ENCODE measurements at regions not wholly inside any gene's neighbourhood (a gene's known extent, or its start where the extent isn't known, plus 50 kb on each side); places are given as distances from the start of the nearest gene placed in this dataset.
A peak's percentile ranks its signal among the peaks of the same experiment; 100 is the strongest.

DNA sequence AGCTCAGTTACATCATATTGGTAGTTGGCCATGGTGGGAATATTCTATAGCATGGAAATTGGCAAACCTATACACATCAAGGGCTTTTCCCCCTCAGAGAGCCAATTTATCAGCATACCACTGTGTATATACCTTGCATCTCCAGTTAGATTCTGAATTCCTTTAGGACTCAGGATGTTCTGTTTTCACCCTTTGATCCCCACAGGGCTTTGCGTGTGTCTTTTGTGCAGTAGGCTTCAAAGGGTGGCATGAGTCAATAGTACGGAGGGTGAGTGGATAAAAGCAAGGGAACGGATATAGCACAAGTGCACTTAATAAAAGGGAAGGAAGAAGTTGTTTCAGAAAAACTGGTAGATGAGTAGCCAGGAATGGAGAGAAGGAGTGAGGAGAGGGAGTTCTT is 99.2 kb upstream of the RGMA start:
- Mint-ChIP-seq H3K4me3 (no peak overlapping the region), H3K9me3 (no peaks in the 10 kb centered on the region), H3K36me3 (ENCODE audit: low read depth) (no peaks in the 10 kb centered on the region), H3K27ac (no peak overlapping the region), H3K27me3 (ENCODE audit: low read depth, poor library complexity) (peaks cover 23% of the 10 kb centered on the region), H3K4me1 (peaks cover 12% of the 10 kb centered on the region)
- TF ChIP-seq CTCF (IDR thresholded peaks at IDR 0.05) = no peak
- no peak for DNase-seq

DNA sequence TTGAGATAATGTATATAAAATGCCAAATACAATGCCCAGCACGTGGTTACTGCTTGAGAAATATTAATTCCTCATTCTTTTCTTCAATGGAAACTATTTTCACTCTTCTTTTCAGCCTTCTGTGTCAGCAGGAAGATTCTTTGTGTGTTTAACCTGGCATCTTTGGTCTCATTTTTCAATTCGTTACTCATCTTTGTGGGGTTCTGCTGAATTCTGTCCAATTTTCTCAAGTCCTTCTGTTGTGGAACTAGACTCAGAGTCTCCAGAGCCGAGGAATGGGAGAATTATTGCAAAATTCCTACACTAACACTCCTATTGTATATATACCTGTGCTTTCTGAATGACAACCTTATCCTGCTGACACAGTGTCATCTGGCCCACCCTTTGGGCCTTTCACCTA is 96.8 kb upstream of the RGMA start:
- no peak overlapping the region for H3K4me3 Mint-ChIP-seq
- H3K9me3 Mint-ChIP-seq = no peaks in the 10 kb centered on the region
- TF ChIP-seq CTCF (IDR thresholded peaks at IDR 0.05) = no peak
- peaks cover 19% of the 10 kb centered on the region for H3K27me3 Mint-ChIP-seq (ENCODE audit: low read depth, poor library complexity)
- H3K27ac Mint-ChIP-seq = no peak overlapping the region
- no peak for DNase-seq
- peaks cover 36% of the 10 kb centered on the region for H3K4me1 Mint-ChIP-seq
- no peaks in the 10 kb centered on the region for H3K36me3 Mint-ChIP-seq (ENCODE audit: low read depth)

- no peak for TF ChIP-seq CTCF (IDR thresholded peaks at IDR 0.05)
- Mint-ChIP-seq H3K4me1 (peaks cover 49% of the 10 kb centered on the region), H3K27ac (peak overlapping the region; percentile 84), H3K4me3 (peak overlapping the region; percentile 59), H3K36me3 (ENCODE audit: low read depth) (no peaks in the 10 kb centered on the region), H3K27me3 (ENCODE audit: low read depth, poor library complexity) (peaks cover 14% of the 10 kb centered on the region), H3K9me3 (no peaks in the 10 kb centered on the region)
- no peak for DNase-seq
Observed at GRCh38 chr15:93182703-93183205, 93.7 kb upstream of the RGMA start.

DNA sequence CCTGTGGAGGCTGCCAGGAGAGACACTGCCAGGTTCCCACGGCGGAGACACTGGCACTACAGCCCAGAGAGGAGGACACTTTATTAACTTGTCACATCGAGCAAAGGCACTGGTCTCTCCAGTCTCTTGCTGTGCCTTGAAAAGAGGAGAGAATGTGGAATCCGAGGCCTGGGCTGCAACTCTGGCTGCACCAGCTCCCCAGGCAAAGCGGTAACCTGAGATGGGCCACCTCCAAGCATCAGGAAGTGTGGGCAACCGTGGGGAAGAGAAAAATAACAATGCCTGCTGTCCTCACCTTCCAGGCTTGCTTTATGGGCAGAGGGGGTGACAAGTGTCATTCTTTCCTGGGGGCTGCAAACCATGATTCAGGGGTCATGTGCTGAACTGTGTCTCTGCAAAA is 91.6 kb upstream of the RGMA start:
- Mint-ChIP-seq H3K9me3 (peaks cover 4% of the 10 kb centered on the region), H3K4me1 (peaks cover 63% of the 10 kb centered on the region), H3K4me3 (peak overlapping the region; percentile 4), H3K36me3 (ENCODE audit: low read depth) (peaks cover 4% of the 10 kb centered on the region), H3K27me3 (ENCODE audit: low read depth, poor library complexity) (peaks cover 14% of the 10 kb centered on the region), H3K27ac (peak overlapping the region; percentile 31)
- DNase-seq = peak; percentile 57
- TF ChIP-seq CTCF (IDR thresholded peaks at IDR 0.05) = no peak

GRCh38 chr15:93180128-93180527 is 91.1 kb upstream of the RGMA start:
- Mint-ChIP-seq H3K27ac (no peak overlapping the region), H3K4me1 (peaks cover 68% of the 10 kb centered on the region), H3K9me3 (peaks cover 4% of the 10 kb centered on the region), H3K36me3 (ENCODE audit: low read depth) (peaks cover 4% of the 10 kb centered on the region), H3K27me3 (ENCODE audit: low read depth, poor library complexity) (peaks cover 17% of the 10 kb centered on the region), H3K4me3 (peak overlapping the region; percentile 4)
- no peak for TF ChIP-seq CTCF (IDR thresholded peaks at IDR 0.05)
- no peak for DNase-seq

GRCh38 chr15:93179700-93180102 is 90.7 kb upstream of the RGMA start:
- peak overlapping the region; percentile 26 for H3K27ac Mint-ChIP-seq
- H3K4me3 Mint-ChIP-seq = peak overlapping the region; percentile 54
- peaks cover 71% of the 10 kb centered on the region for H3K4me1 Mint-ChIP-seq
- H3K36me3 Mint-ChIP-seq (ENCODE audit: low read depth) = peaks cover 4% of the 10 kb centered on the region
- H3K27me3 Mint-ChIP-seq (ENCODE audit: low read depth, poor library complexity) = peaks cover 20% of the 10 kb centered on the region
- H3K9me3 Mint-ChIP-seq = peaks cover 4% of the 10 kb centered on the region
- no peak for TF ChIP-seq CTCF (IDR thresholded peaks at IDR 0.05)
- peak; percentile 20 for DNase-seq

All from nephron progenitor cell (in vitro differentiated cells).